ENCODE measurements at regions not wholly inside any gene's neighbourhood (a gene's known extent, or its start where the extent isn't known, plus 50 kb on each side); places are given as distances from the start of the nearest gene placed in this dataset.
A peak's percentile ranks its signal among the peaks of the same experiment; 100 is the strongest.

GRCh38 chr2:145994910-145995309 lies 1475.0 kb upstream of the ZEB2 start:
- no peak overlapping the region for H3K27ac Mint-ChIP-seq
- H3K27me3 Mint-ChIP-seq (ENCODE audit: low read depth): no peaks in the 10 kb centered on the region
- DNase-seq (ENCODE audit: low spot score in 2 of 2, unreplicated experiment in 2 of 2): no peak

GRCh38 chr2:145992572-145992971 lies 1472.7 kb upstream of the ZEB2 start:
- TF ChIP-seq, protein P1, sequence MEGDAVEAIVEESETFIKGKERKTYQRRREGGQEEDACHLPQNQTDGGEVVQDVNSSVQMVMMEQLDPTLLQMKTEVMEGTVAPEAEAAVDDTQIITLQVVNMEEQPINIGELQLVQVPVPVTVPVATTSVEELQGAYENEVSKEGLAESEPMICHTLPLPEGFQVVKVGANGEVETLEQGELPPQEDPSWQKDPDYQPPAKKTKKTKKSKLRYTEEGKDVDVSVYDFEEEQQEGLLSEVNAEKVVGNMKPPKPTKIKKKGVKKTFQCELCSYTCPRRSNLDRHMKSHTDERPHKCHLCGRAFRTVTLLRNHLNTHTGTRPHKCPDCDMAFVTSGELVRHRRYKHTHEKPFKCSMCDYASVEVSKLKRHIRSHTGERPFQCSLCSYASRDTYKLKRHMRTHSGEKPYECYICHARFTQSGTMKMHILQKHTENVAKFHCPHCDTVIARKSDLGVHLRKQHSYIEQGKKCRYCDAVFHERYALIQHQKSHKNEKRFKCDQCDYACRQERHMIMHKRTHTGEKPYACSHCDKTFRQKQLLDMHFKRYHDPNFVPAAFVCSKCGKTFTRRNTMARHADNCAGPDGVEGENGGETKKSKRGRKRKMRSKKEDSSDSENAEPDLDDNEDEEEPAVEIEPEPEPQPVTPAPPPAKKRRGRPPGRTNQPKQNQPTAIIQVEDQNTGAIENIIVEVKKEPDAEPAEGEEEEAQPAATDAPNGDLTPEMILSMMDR (IDR thresholded peaks at IDR 0.05; ENCODE audit: unreplicated experiment): no peak
- Mint-ChIP-seq H3K4me1 (peaks cover 5% of the 10 kb centered on the region), H3K9me3 (peaks cover 27% of the 10 kb centered on the region), H3K36me3 (peaks cover 11% of the 10 kb centered on the region), H3K4me3 (no peak overlapping the region), H3K27me3 (ENCODE audit: low read depth) (no peaks in the 10 kb centered on the region), H3K27ac (no peak overlapping the region)
- DNase-seq (ENCODE audit: low spot score in 2 of 2, unreplicated experiment in 2 of 2): no peak

More at GRCh38 chr2:145994910-145995309, 1475.0 kb upstream of the ZEB2 start:
- Mint-ChIP-seq H3K36me3 (peaks cover 11% of the 10 kb centered on the region), H3K4me1 (no peaks in the 10 kb centered on the region), H3K9me3 (peaks cover 43% of the 10 kb centered on the region), H3K4me3 (no peak overlapping the region)
- TF ChIP-seq, protein P1 (IDR thresholded peaks at IDR 0.05; ENCODE audit: unreplicated experiment): no peak

DNA sequence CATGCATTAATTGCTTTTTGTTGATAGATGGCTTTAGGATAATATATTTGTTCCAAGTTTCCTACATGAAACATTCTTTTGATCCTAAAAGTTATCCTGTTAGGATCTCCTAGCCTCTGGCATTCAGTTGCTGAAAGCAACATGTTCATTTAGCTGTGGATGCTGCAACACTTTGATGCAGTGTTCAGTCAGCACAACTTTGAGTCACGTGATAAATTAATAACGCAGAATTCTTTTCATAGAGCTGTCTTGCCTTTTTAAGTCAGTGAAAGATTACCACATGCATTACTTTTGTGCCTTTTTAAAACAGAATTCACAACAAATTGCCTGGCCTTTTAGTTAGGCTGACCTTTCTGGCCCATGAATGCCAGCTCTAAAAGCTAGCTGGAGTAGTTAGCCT lies 1467.9 kb upstream of the ZEB2 start:
- H3K4me3 Mint-ChIP-seq: no peak overlapping the region
- no peaks in the 10 kb centered on the region for H3K27me3 Mint-ChIP-seq (ENCODE audit: low read depth)
- H3K36me3 Mint-ChIP-seq: no peaks in the 10 kb centered on the region
- H3K9me3 Mint-ChIP-seq: peaks cover 5% of the 10 kb centered on the region
- peaks cover 20% of the 10 kb centered on the region for H3K4me1 Mint-ChIP-seq
- TF ChIP-seq, protein P1 (IDR thresholded peaks at IDR 0.05; ENCODE audit: unreplicated experiment): no peak
- no peak for DNase-seq (ENCODE audit: low spot score in 2 of 2, unreplicated experiment in 2 of 2)
- no peak overlapping the region for H3K27ac Mint-ChIP-seq

DNA sequence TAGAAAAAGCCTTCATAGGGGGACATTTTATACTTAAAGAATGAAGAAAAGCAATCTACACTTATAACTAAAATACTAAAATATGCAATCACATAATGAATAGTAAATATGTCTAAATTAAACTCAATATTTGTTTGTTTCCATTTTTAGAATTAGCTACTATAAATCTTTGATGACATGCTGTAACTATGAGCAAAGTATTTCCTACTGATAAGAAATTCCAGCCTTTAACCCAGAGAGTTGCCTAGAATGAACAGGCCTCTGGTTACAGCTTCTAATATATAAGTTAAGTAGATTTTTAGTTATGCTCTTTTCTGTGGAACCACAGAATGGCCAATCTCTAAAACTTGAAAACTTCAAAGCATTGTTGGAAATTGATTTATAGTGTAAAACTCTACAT lies 1465.6 kb upstream of the ZEB2 start:
- Mint-ChIP-seq H3K27me3 (ENCODE audit: low read depth) (no peaks in the 10 kb centered on the region), H3K27ac (no peak overlapping the region)
- no peak for DNase-seq (ENCODE audit: low spot score in 2 of 2, unreplicated experiment in 2 of 2)

GRCh38 chr2:145984580-145984979 lies 1464.7 kb upstream of the ZEB2 start:
- no peak overlapping the region for H3K4me3 Mint-ChIP-seq
- H3K36me3 Mint-ChIP-seq: no peaks in the 10 kb centered on the region
- TF ChIP-seq, protein P1 (IDR thresholded peaks at IDR 0.05; ENCODE audit: unreplicated experiment): no peak
- DNase-seq (ENCODE audit: low spot score in 2 of 2, unreplicated experiment in 2 of 2): no peak
- no peaks in the 10 kb centered on the region for H3K9me3 Mint-ChIP-seq
- H3K27ac Mint-ChIP-seq: peak overlapping the region; percentile 37
- no peaks in the 10 kb centered on the region for H3K27me3 Mint-ChIP-seq (ENCODE audit: low read depth)
- H3K4me1 Mint-ChIP-seq: peaks cover 20% of the 10 kb centered on the region

More for the DNA sequence above, 1465.6 kb upstream of the ZEB2 start:
- H3K4me1 Mint-ChIP-seq: peaks cover 20% of the 10 kb centered on the region
- no peak overlapping the region for H3K4me3 Mint-ChIP-seq
- TF ChIP-seq, protein P1 (IDR thresholded peaks at IDR 0.05; ENCODE audit: unreplicated experiment): no peak
- H3K9me3 Mint-ChIP-seq: no peaks in the 10 kb centered on the region
- no peaks in the 10 kb centered on the region for H3K36me3 Mint-ChIP-seq

GRCh38 chr2:145980318-145980717 lies 1460.4 kb upstream of the ZEB2 start:
- no peaks in the 10 kb centered on the region for H3K9me3 Mint-ChIP-seq
- DNase-seq (ENCODE audit: low spot score in 2 of 2, unreplicated experiment in 2 of 2): no peak
- no peaks in the 10 kb centered on the region for H3K27me3 Mint-ChIP-seq (ENCODE audit: low read depth)
- no peaks in the 10 kb centered on the region for H3K36me3 Mint-ChIP-seq
- H3K4me3 Mint-ChIP-seq: no peak overlapping the region
- peaks cover 10% of the 10 kb centered on the region for H3K4me1 Mint-ChIP-seq
- TF ChIP-seq, protein P1 (IDR thresholded peaks at IDR 0.05; ENCODE audit: unreplicated experiment): no peak
- H3K27ac Mint-ChIP-seq: no peak overlapping the region

Measured in mesothelial cell of epicardium (in vitro differentiated cells).